ENCODE measurements at regions not wholly inside any gene's neighbourhood (a gene's known extent, or its start where the extent isn't known, plus 50 kb on each side); places are given as distances from the start of the nearest gene placed in this dataset.

DNA sequence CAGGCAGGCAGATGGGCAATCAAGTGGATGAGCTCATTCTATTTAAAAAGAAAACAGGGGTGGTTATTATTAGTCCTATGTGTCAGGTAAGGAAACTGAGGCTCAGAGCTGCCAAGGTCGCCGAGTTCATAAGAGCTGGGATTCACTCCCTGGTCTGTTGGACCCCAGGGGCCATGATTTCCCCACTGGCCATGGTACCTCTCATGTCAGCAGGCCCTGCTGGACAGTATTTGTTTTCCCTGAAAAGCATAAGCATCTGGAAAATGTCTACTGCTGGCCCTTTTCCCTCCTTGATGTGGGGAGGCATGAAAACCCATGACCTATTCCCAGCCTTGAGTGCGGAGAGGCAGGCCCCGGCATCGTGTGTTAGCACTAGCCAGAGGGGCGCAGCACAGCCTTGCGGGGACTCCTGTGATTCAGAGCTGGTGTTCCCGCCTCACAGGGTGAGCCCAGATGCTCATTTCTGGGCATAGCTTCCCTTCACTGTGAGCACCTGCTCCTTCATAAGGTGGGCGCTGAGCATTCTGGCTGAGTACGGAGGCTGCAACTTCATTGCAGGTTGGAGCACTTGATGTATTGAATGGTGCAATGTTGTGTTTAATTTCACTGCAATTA lies 617.5 kb downstream of the PTPRU start:
- DNase-seq (ENCODE audit: low read depth), result no peak
- no peak overlapping the region for H3K4me3 ChIP-seq (ENCODE audit: low read depth, low read length)
- TF ChIP-seq MYC (IDR thresholded peaks at IDR 0.05; ENCODE audit: low read depth, low read length), result no peak
- TF ChIP-seq, protein P1, sequence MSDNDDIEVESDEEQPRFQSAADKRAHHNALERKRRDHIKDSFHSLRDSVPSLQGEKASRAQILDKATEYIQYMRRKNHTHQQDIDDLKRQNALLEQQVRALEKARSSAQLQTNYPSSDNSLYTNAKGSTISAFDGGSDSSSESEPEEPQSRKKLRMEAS (IDR thresholded peaks at IDR 0.05; ENCODE audit: low read depth, low read length), result no peak
- TF ChIP-seq, protein P2, sequence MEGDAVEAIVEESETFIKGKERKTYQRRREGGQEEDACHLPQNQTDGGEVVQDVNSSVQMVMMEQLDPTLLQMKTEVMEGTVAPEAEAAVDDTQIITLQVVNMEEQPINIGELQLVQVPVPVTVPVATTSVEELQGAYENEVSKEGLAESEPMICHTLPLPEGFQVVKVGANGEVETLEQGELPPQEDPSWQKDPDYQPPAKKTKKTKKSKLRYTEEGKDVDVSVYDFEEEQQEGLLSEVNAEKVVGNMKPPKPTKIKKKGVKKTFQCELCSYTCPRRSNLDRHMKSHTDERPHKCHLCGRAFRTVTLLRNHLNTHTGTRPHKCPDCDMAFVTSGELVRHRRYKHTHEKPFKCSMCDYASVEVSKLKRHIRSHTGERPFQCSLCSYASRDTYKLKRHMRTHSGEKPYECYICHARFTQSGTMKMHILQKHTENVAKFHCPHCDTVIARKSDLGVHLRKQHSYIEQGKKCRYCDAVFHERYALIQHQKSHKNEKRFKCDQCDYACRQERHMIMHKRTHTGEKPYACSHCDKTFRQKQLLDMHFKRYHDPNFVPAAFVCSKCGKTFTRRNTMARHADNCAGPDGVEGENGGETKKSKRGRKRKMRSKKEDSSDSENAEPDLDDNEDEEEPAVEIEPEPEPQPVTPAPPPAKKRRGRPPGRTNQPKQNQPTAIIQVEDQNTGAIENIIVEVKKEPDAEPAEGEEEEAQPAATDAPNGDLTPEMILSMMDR (IDR thresholded peaks at IDR 0.05; ENCODE audit: low read depth, low read length), result no peak
- TF ChIP-seq POLR2A (IDR thresholded peaks at IDR 0.05; ENCODE audit: extremely low read depth, insufficient read length), result no peak

DNA sequence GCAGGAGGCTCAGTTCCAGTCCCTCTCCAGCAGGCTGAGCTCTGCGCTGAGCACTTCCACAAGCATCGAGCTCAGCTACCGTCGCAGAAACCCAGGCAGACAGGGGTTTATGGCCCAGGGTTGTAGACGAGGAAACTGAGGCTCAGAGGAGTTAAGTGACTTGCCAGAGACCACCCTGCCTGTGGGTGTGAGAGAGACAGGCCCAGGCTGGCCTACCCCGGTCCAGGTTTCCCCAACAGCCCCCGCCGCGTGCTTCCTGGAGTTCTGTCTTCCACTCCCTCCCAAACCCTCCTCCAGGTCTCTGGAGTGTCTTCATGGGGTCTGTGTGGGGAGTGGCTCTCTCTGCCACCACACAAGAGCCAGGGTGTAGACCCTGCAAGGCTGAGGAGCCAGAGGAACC lies 615.9 kb downstream of the PTPRU start:
- H3K4me3 ChIP-seq (ENCODE audit: low read depth, low read length), result no peak overlapping the region
- no peak for DNase-seq (ENCODE audit: low read depth)
- TF ChIP-seq, protein P2 (IDR thresholded peaks at IDR 0.05; ENCODE audit: low read depth, low read length), result no peak
- TF ChIP-seq, protein P1 (IDR thresholded peaks at IDR 0.05; ENCODE audit: low read depth, low read length), result no peak
- TF ChIP-seq POLR2A (IDR thresholded peaks at IDR 0.05; ENCODE audit: extremely low read depth, insufficient read length), result no peak

DNA sequence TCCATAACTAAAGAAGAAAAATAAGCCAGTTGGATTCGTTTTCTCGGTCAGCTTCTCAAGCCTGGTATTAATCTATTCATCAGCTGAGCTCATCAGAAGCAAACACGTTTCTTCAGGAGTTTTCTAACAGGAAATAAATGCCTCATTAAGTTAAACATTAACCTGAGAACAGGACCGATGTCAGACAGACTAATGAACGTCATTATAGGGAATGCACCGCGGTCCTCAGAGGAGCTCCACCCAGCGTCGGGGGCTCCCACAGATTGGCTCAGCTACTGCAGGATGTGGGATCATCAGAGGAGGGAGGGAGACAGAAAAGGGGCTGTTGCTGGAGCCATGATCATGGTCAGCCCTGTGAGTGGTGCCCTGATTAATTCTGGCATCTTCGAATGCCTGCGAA lies 615.4 kb downstream of the PTPRU start:
- no peak overlapping the region for H3K4me3 ChIP-seq (ENCODE audit: low read depth, low read length)
- TF ChIP-seq MYC (IDR thresholded peaks at IDR 0.05; ENCODE audit: low read depth, low read length), result no peak
- TF ChIP-seq, protein P1 (IDR thresholded peaks at IDR 0.05; ENCODE audit: low read depth, low read length), result no peak
- TF ChIP-seq, protein P2 (IDR thresholded peaks at IDR 0.05; ENCODE audit: low read depth, low read length), result no peak
- no peak for TF ChIP-seq POLR2A (IDR thresholded peaks at IDR 0.05; ENCODE audit: extremely low read depth, insufficient read length)
- no peak for DNase-seq (ENCODE audit: low read depth)

DNA sequence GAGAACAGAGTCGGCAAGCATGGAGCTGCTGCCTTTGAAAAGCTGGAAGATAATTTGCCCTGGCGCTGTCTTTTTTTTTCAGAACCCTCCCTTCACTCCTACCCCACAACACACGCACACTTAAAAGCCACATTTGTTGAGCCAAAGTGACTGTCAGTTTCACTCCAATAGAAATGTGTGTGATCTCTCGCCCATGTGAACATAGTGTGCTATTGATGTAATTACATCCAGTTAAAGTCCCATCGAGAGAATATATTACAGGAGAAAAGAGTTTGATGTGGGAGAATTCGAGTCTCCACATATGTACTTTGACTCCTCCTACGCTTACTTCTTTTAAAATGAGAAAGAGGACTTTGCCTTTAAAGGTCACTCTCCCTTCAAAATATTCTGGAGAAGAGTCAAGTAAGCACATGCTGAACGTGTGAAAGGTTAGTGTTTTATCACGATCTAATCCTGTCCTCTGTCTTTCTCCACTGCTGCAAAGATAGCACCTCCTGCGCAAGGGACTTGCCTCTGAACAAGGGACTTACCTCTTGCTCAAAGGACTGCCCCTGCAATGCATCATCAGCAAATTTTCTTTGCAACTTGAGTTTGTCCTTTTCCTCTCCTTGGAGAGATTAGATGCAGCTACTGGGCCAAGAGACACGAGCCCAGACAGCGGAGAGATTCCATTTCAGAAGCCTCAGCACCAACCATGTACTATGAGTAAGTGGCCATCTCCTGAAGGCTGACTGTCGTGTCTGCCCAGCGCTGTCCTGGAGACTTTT lies 613.9 kb downstream of the PTPRU start:
- no peak overlapping the region for H3K4me3 ChIP-seq (ENCODE audit: low read depth, low read length)
- TF ChIP-seq, protein P1 (IDR thresholded peaks at IDR 0.05; ENCODE audit: low read depth, low read length), result no peak
- TF ChIP-seq, protein P2 (IDR thresholded peaks at IDR 0.05; ENCODE audit: low read depth, low read length), result no peak
- DNase-seq (ENCODE audit: low read depth), result no peak

DNA sequence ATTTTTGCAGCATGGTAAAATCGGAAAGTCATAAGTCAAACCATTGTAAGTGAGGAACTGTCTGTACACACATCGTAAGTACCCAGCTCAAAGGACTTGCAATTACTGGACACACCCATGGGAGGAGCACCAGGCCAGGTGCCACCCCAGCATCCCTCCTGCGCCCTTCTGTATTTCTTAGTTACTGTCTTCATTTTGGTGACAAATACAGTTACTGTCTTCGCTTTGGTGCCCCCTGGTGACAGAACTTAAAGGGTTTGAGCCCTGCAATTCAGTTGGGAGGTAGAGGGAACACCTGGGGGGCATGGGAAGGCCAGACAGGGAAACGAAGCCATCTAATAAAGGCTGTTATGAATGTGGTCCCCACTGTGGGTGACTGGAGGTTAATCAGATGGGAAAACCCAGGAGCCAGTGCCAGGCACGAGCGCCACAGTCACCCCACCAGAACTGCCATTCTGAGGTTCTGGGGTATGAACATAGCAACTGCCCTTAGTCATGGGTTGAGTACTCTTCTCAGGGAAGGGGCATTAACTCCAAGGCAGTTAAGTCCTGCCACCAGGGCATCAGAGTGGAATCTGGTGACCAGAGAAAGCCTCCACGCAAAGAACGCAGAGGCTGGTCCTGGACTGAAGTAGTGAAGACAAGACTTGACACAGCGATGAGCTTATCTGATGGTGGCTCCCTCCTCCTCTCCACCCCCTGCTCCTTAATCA lies 612.9 kb downstream of the PTPRU start:
- TF ChIP-seq POLR2A (IDR thresholded peaks at IDR 0.05; ENCODE audit: extremely low read depth, insufficient read length) (no peak), MYC (IDR thresholded peaks at IDR 0.05; ENCODE audit: low read depth, low read length) (no peak)
- TF ChIP-seq, protein P2 (IDR thresholded peaks at IDR 0.05; ENCODE audit: low read depth, low read length), result peak; percentile 54
- TF ChIP-seq, protein P1 (IDR thresholded peaks at IDR 0.05; ENCODE audit: low read depth, low read length), result no peak
- no peak overlapping the region for H3K4me3 ChIP-seq (ENCODE audit: low read depth, low read length)
- peak; percentile 44 for DNase-seq (ENCODE audit: low read depth)

Data from NB4 (cell line).